GM12864 (cell line): ENCODE measurements at regions not wholly inside any gene's neighbourhood (a gene's known extent, or its start where the extent isn't known, plus 50 kb on each side); places are given as distances from the start of the nearest gene placed in this dataset.

Experiments used
- DNase-seq: peaks from one replicate; pipeline ENCODE4 v3.0.0-alpha.2; 2011; ENCODE audit warnings: low read depth
- H3K4me3 ChIP-seq: 2 replicates; pipeline ENCODE4 v1.5.1; 2011; ENCODE audit warnings: mild to moderate bottlenecking, low read depth, low read length, control low read depth
- TF ChIP-seq, protein P1 (sequence below): IDR thresholded peaks from 2 replicates; pipeline ENCODE4 v1.5.1; 2011; ENCODE audit warnings: low read depth, mild to moderate bottlenecking, moderate library complexity, low read length, control low read depth, inconsistent platforms; ENCODE audit errors: missing control alignments

DNA sequence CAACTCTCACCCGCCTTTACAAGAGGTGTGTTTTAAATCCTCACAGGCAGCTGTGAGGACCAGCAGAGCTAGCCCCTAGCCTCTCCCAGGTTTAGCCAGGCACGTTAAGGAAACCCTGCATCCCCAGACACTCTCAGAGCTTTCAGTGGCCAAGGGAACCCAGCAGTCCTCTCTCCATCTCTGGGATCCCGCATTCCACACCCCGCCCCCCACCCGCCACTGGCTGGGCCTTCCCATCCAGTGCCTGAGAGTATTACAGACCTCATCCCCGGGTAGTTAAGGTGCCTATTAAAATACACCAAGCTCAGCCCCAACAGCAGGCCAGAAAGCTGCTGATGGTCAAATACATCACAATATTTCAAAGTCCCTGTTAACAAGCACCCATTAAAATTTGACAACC, 256.2 kb downstream of the BCOR start:
- TF ChIP-seq, protein P1, sequence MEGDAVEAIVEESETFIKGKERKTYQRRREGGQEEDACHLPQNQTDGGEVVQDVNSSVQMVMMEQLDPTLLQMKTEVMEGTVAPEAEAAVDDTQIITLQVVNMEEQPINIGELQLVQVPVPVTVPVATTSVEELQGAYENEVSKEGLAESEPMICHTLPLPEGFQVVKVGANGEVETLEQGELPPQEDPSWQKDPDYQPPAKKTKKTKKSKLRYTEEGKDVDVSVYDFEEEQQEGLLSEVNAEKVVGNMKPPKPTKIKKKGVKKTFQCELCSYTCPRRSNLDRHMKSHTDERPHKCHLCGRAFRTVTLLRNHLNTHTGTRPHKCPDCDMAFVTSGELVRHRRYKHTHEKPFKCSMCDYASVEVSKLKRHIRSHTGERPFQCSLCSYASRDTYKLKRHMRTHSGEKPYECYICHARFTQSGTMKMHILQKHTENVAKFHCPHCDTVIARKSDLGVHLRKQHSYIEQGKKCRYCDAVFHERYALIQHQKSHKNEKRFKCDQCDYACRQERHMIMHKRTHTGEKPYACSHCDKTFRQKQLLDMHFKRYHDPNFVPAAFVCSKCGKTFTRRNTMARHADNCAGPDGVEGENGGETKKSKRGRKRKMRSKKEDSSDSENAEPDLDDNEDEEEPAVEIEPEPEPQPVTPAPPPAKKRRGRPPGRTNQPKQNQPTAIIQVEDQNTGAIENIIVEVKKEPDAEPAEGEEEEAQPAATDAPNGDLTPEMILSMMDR = no peak
- no peak overlapping the region for H3K4me3 ChIP-seq
- no peak for DNase-seq

DNA sequence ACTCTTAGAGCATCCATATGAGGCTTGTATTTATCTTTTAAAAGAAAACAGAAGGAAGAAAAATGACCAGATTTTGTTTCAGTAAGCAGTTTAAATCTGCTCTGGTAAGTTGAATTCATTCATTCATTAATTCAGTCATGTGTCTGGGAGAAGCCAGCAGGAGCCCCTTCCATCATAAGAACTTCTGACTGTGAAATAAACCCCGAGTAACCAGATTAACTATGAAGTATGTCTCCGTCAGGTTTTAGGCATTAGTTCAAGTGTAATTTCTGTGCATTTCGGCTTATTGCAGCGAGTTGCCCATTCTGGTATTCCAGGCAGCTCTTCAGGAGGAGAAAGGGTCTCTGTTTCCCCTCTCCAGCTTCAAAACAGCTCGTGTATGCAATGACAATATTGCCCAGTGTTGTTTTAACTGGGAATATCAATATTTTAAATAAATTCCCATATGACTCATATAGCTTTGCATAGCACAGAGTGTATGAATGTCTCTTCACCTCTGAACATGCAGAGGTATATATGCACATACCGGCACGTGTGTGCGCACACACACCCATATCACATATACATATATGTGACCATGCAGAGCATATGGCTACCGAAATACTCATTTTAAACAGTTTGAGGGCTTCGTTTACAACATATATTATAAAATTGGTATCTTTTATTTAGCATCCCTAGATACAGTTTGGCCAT, 255.3 kb downstream of the BCOR start:
- H3K4me3 ChIP-seq = no peak overlapping the region
- DNase-seq = no peak
- TF ChIP-seq, protein P1 = no peak

DNA sequence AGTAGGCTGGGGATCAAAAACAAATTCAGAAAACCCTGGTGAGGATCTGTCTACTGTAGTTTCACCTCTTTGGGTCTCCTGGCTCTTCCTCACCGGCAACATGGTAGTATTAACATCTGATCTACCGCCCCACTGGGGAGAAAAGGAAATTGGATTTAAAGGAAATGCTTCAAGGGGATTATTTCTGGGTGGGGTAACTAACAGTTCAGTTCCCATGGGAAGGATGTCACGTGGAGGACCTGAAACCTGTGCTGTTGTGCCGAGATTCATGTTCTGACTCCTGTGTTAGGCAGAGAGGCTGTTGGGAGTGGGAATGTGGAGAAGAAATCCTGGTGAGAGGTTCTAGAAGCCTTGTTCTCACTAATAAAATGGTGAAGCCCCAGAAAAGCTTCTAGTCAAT, 254.4 kb downstream of the BCOR start:
- TF ChIP-seq, protein P1 = no peak
- no peak for DNase-seq
- H3K4me3 ChIP-seq = no peak overlapping the region

DNA sequence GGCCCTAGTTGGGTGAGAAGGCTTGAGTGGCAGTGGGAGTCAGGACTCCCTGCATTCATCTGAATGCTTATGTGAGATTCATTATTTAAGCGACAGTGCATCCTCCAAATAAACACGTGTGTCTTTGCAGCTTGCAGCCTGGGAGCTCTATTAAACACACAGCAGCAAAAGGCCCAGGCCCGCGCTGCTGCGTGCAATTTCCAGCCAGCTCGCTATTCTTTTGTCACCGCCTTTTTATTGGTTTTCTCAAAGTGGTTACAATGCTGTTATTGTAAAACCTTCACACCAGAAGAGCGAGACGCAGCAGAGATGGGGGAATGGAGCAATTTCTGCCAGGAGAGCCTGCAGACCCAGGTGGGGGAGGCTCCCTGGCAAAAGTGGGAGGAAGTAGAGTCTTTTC, 252.5 kb downstream of the BCOR start:
- no peak overlapping the region for H3K4me3 ChIP-seq
- TF ChIP-seq, protein P1 = no peak
- no peak for DNase-seq

DNA sequence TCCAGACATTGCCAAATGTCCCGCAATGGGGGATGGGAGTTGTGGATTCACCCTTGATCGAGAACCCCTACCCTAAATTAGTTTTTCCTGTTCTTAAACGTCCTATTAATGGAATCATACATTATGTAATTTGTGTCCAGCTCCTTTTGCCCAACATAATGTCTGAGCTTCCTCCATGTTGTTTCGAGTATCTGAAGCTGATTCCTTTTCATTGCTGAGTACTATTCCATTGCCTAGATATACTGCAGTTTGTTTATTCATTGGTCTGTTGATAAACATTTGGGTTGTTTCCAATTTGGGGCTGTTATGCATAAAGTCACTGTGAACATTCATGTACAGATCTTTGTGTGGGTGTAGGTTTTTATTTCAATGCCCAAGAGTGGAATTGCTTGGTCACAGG, 251.3 kb downstream of the BCOR start:
- no peak for DNase-seq

DNA sequence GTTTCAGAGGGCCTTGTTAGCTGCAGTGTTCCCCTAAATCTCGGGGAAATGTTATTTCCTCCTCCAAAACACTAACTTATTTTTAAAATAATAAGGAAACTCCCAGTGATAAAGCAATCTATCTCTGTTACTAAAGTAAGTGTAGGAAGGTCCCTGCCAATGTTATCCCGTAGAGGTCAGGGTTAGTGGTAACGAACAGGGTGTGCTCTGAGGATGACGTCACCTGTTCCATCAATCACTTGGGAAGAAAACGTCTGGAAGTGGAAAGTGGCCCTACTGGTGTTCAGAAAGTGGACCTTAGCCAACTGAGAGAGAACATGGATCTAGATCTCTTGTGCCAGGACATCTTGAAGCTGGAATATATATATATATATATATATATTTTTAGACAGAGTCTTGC, 249.5 kb downstream of the BCOR start:
- TF ChIP-seq, protein P1 = no peak
- DNase-seq = no peak

More for the DNA sequence above, 251.3 kb downstream of the BCOR start:
- no peak overlapping the region for H3K4me3 ChIP-seq
- TF ChIP-seq, protein P1 = no peak

DNA sequence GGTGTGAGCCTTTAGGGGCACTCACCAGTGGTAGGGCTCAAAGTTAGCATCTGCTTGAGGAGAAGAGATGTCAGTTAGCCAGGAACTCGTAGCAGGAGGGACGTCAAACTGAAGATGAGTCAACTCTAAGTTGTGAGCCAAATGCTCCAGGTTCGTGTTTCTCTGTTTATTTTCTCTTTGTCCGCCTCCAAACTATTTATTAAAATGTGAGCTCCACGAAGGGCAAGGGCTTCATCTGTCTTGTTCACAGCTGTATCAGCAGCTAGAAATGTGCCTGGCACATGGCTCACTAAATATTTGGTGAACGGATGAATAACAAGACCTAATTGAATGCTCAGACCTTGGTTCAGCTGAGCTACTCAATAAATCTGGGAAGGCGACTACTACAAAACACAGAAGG, 248.9 kb downstream of the BCOR start:
- TF ChIP-seq, protein P1 = no peak
- no peak overlapping the region for H3K4me3 ChIP-seq
- no peak for DNase-seq

More for the DNA sequence above, 249.5 kb downstream of the BCOR start:
- no peak overlapping the region for H3K4me3 ChIP-seq
